ENCODE measurements at regions not wholly inside any gene's neighbourhood (a gene's known extent, or its start where the extent isn't known, plus 50 kb on each side); places are given as distances from the start of the nearest gene placed in this dataset.

DNA sequence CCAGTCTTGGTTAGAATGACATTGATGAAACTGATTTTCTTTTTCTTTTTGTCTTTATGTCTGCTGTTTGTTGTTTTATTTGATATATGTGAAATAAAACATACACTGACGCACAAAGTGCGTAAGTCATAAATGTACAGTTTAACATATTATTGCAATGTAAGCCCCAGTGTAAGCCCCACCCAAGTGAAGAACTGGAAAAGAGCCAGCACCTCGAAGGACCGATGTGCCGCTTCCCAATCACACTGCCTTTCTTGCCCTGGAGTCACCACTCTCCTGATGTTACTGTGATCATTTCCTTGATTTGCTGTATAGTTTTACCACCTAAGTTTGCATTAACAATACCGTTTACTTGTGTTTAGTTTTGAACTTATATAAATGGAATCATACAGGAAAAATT lies 128.4 kb upstream of the LPP start:
- Histone ChIP-seq H3K9me3 (replicated peaks; ENCODE audit: control insufficient read depth, insufficient read depth, low read length) (no peaks in the 10 kb centered on the region), H3K4me3 (replicated peaks in 1 of 3; ENCODE audit: insufficient read depth in 1 of 3, low read depth in 1 of 3, low read length in 3 of 3) (no peak overlapping the region), H2AFZ (ENCODE audit: low read depth, low read length) (no peak overlapping the region), H3K4me1 (ENCODE audit: control insufficient read depth, extremely low read depth, insufficient read depth, low read length) (peaks cover 6% of the 10 kb centered on the region), H3K27me3 (ENCODE audit: control insufficient read depth in 2 of 2, insufficient read depth in 2 of 2, low read length in 2 of 2) (no peaks in the 10 kb centered on the region), H3K27ac (ENCODE audit: insufficient read depth, low read depth, low read length) (no peak overlapping the region), H3K9ac (replicated peaks; ENCODE audit: extremely low read depth, insufficient read depth, low read length) (no peak overlapping the region), H3K9me1 (replicated peaks; ENCODE audit: control insufficient read depth, extremely low read depth, insufficient read depth, low read length) (no peaks in the 10 kb centered on the region), H3K36me3 (ENCODE audit: control insufficient read depth in 2 of 2, extremely low read depth in 1 of 2, insufficient read depth in 2 of 2, low read length in 2 of 2) (no peaks in the 10 kb centered on the region), H4K20me1 (replicated peaks; ENCODE audit: control insufficient read depth, extremely low read depth, insufficient read depth, low read length) (no peaks in the 10 kb centered on the region), H3K4me2 (ENCODE audit: insufficient read depth, low read length) (no peak overlapping the region), H3K79me2 (ENCODE audit: control insufficient read depth, insufficient read depth, low read length) (no peaks in the 10 kb centered on the region)
- intact Hi-C loops (cut with micrococcal nuclease) = no loop called here
- no peak for FAIRE-seq
- DNase-seq (ENCODE audit: low read depth, low spot score) = no peak
- ChIA-PET POLR2A (no interaction called here), CTCF (no interaction called here)
- dilution Hi-C loops (cut with MboI; ENCODE audit: extremely low pct_ligation_motif_present, low sequenced_read_pairs) = no loop called here
- TF ChIP-seq MYC (IDR thresholded peaks at IDR 0.05; ENCODE audit: low read depth, low read length) (no peak), GATA2 (IDR thresholded peaks at IDR 0.05; ENCODE audit: insufficient read depth, insufficient read length, low read depth, low read length) (no peak), POLR2A (IDR thresholded peaks at IDR 0.05; ENCODE audit: low read depth, low read length) (no peak), POLR2AphosphoS5 (IDR thresholded peaks at IDR 0.05; ENCODE audit: insufficient read depth, low read depth, low read length) (no peak), FOS (IDR thresholded peaks at IDR 0.05; ENCODE audit: borderline replicate concordance, insufficient read depth, low read length) (no peak), JUN (IDR thresholded peaks at IDR 0.05; ENCODE audit: borderline replicate concordance, insufficient read depth, insufficient read length, low read depth) (no peak), EZH2 (IDR thresholded peaks at IDR 0.05; ENCODE audit: borderline replicate concordance, low read depth, low read length, severe bottlenecking) (no peak)
- TF ChIP-seq, protein P1, sequence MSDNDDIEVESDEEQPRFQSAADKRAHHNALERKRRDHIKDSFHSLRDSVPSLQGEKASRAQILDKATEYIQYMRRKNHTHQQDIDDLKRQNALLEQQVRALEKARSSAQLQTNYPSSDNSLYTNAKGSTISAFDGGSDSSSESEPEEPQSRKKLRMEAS (IDR thresholded peaks at IDR 0.05; ENCODE audit: insufficient read depth, insufficient read length) = no peak
- TF ChIP-seq, protein P2, sequence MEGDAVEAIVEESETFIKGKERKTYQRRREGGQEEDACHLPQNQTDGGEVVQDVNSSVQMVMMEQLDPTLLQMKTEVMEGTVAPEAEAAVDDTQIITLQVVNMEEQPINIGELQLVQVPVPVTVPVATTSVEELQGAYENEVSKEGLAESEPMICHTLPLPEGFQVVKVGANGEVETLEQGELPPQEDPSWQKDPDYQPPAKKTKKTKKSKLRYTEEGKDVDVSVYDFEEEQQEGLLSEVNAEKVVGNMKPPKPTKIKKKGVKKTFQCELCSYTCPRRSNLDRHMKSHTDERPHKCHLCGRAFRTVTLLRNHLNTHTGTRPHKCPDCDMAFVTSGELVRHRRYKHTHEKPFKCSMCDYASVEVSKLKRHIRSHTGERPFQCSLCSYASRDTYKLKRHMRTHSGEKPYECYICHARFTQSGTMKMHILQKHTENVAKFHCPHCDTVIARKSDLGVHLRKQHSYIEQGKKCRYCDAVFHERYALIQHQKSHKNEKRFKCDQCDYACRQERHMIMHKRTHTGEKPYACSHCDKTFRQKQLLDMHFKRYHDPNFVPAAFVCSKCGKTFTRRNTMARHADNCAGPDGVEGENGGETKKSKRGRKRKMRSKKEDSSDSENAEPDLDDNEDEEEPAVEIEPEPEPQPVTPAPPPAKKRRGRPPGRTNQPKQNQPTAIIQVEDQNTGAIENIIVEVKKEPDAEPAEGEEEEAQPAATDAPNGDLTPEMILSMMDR (IDR thresholded peaks at IDR 0.05; ENCODE audit: extremely low read depth in 1 of 2, insufficient read depth in 1 of 2, low read depth in 1 of 2, low read length in 2 of 2) = no peak
- no TSS peak for BruUV-seq (replicated peaks)
